Hepatocyte (in vitro differentiated cells): ENCODE measurements at regions not wholly inside any gene's neighbourhood (a gene's known extent, or its start where the extent isn't known, plus 50 kb on each side); places are given as distances from the start of the nearest gene placed in this dataset.

ENCODE experiments used
- EZH2 ChIP-seq: fragments of 200-600 bp; sonication (generic); IDR thresholded peaks from 2 replicates; pipeline ENCODE4 v1.6.1; 2016; ENCODE audit warnings: antibody characterized with exemption, mild to moderate bottlenecking, borderline replicate concordance
- EZH2phosphoT487 ChIP-seq: fragments of 200-600 bp; sonication (generic); IDR thresholded peaks from one replicate; pipeline ENCODE4 v1.6.1; 2018; ENCODE audit warnings: antibody characterized with exemption, mild to moderate bottlenecking, low read depth, moderate library complexity; ENCODE audit not compliant: unreplicated experiment, severe bottlenecking
- TF ChIP-seq, protein P1 (sequence below): fragments of 200-600 bp; sonication (generic); IDR thresholded peaks from 2 replicates; pipeline ENCODE4 v1.5.1; 2016; ENCODE audit warnings: antibody characterized with exemption, mild to moderate bottlenecking; ENCODE audit not compliant: poor library complexity

DNA sequence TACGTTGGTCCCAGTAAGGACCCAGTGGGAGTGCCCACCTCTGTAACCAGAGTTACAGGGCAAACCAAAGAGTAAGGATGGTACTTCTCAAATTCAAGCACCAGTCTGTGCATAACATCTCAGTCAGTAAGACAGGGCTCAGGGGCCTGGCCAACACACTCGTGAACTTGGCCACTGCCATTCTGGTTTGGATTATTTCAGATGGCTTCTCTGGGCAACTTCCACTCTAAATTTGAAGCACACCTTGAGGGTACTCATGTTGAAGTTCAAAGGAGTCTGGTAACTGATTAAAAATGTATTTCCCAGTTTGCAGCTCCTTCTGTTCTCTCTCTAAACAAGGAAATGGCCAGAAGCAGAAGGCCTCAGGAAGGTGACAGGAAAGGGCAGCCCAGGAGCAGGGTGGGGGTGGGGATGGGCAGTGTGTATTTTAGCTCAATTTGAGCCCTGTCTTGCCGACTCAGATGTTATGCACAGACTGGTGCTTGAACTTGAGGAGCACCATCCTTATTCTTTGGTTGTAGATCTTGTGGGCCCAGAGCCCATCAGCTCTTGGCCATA, 107.3 kb upstream of the GLI3 start:
- TF ChIP-seq EZH2phosphoT487 (no peak), EZH2 (no peak)
- TF ChIP-seq, protein P1, sequence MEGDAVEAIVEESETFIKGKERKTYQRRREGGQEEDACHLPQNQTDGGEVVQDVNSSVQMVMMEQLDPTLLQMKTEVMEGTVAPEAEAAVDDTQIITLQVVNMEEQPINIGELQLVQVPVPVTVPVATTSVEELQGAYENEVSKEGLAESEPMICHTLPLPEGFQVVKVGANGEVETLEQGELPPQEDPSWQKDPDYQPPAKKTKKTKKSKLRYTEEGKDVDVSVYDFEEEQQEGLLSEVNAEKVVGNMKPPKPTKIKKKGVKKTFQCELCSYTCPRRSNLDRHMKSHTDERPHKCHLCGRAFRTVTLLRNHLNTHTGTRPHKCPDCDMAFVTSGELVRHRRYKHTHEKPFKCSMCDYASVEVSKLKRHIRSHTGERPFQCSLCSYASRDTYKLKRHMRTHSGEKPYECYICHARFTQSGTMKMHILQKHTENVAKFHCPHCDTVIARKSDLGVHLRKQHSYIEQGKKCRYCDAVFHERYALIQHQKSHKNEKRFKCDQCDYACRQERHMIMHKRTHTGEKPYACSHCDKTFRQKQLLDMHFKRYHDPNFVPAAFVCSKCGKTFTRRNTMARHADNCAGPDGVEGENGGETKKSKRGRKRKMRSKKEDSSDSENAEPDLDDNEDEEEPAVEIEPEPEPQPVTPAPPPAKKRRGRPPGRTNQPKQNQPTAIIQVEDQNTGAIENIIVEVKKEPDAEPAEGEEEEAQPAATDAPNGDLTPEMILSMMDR, result no peak
